SW480 (cell line): ENCODE measurements at regions not wholly inside any gene's neighbourhood (a gene's known extent, or its start where the extent isn't known, plus 50 kb on each side); places are given as distances from the start of the nearest gene placed in this dataset.
A peak's percentile ranks its signal among the peaks of the same experiment; 100 is the strongest.

ENCODE experiments used
- DNase-seq: peaks from one replicate; pipeline ENCODE4 v3.0.0-alpha.2; 2016; ENCODE audit warnings: low spot score

DNA sequence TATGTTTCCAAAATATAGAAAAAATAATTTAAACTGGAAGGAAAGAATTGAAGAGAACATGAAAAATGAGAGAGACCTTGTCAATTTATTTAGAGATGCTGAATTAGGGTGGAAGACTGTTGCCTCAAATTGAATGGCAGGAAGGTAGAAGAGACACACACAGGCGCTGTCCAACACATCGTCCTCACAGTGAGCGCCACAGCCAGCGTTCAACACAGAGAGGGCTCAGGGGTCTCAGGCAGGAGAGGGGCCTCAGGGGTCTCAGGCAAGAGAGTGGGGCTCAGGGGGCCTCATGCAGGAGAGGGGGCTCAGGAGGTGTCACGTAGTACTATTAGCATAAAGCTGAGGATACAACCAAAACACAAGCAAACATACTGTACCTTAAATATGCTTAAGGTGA lies 65.7 kb downstream of the TMEM18 start:
- DNase-seq: no peak

DNA sequence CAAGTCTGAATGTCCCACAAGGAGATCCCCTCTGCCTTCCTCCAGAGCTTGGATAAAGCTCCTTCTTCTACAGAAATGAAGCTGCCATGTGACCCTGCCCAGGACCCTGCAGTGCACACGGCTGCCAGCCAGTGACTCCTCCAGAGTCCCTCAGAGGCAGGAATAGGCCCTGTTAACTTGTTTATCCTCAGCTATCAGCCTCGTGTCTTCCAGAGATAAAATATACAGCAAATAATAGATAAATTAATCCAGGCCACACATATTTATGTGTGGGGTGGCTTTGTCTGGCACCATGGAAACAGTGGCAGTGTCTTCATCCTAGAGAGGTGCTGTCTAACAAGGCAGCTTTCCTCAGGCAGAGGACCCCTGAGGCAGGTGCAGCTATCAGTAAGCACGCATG lies 66.7 kb downstream of the TMEM18 start:
- no peak for DNase-seq

DNA sequence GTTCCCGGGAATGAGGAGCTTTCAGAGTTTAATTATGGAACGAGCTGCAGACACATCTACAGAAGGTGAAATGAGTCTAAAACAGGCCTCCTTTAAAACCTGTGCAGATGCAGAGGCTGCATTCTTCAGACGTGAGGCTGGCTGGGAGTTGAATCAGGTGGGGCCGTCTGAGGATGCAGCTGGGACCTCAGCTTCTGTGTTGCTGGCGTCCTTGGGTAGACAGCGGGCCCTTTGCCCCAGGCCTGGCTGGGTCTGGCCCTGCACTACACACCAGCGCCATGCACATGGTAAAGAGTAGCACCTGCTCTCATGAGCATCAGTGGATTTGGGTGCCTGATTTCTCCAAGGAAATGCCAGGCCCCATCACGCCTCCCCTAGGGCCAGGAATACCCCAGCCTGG lies 67.3 kb downstream of the TMEM18 start:
- DNase-seq: no peak

GRCh38 chr2:609449-609848 lies 67.8 kb downstream of the TMEM18 start:
- DNase-seq: no peak

DNA sequence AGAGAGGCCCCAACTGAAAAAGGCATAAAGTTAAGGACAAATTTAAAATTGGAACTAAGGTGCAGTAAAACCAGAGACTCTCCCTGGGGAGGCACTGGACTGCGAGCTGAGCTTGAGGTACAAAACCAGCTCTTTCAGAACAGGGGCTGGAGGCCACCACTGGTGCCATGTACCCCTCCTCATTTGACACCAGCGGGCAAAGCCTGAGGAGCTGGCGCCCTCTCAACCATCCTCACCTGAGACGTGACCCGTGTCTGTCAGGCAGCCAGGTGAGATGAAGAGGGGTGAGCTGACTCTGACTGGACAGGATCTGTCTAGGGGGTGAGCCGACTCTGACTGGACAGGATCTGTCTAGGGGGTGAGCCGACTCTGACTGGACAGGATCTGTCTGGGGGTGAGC lies 68.5 kb downstream of the TMEM18 start:
- no peak for DNase-seq

DNA sequence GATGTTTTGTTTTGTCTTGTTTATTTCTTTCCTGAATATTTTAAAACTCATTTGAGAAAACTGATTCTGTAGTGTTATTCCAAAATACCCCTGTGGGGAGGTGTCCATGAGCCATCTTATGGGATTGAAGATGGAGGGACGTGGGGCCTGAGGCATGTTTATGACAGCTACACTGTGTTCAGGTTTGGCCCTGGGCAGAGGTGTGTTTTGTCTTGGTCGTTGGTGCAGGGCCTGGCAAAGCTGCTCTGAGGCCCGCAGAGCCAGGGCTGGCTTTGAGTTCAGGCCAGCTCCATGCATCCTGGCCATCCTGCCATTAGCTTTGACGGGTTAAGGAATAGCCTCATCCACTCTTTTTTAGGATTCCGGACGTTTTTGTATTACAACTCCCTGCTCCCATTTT lies 68.9 kb downstream of the TMEM18 start:
- DNase-seq: no peak

DNA sequence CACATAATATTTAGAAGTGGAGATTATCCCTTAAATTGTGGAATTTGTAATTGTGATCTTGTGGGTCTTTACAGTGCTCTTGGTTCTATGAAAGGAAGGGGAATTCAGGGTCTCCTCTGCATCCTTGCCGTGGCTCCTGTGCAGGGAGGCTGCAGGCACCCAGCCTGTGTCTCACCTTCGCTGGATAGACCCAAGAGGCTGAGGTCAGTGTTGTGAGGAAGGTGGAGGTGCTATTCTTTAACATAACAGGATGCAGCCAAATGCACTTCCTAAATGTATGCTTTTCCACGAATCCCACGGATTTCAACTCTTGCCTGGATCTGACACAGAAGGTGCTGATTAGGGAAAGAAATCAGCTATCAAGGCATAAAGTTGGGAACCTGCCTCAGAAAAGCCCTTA lies 69.5 kb downstream of the TMEM18 start:
- no peak for DNase-seq

- DNase-seq: no peak
Observed at GRCh38 chr2:607172-607571, 70.0 kb downstream of the TMEM18 start.

DNA sequence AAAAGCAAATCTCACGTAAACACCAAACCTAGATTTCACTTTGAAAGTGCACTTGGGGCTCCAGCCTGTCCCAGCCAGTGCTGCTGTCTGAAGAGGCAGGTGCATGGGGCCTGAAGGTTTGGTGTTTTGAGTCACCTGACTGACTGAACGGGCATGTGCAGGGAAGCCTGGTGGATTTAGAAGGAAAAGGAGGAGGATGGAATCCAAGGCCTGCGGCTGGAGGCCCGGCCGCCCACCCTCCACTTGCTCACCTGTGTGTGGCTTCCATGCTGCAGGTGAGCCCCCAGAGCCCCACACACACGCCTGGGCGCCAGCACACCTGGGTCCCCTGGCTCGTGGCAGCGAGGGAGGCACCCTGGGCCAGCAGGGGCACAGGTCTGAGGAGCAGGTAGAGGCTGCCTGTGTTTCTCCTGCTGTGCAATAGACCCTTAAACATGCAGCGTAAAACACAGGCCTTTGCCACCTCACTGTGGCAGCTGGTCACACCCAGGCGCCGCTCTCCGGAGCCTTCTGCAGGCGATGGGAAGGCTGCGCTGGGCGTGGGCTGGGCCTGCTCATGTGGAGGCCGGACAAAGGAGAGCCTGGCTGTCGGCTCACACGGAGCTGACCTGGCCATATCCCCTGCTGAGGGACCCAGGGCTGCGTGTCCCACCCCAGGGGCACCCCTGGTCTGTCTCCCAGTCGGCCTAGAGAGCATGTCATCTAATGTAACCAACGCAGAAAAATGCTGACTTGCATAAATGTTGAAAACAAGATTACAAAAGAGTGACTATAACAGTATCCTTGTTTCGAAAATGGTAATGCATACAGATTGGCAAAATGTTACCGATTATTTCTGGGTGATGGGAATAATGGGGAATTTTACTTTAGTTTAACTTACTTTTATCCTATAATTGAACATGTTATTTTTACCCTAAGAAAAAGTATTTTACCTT lies 71.3 kb downstream of the TMEM18 start:
- no peak for DNase-seq

DNA sequence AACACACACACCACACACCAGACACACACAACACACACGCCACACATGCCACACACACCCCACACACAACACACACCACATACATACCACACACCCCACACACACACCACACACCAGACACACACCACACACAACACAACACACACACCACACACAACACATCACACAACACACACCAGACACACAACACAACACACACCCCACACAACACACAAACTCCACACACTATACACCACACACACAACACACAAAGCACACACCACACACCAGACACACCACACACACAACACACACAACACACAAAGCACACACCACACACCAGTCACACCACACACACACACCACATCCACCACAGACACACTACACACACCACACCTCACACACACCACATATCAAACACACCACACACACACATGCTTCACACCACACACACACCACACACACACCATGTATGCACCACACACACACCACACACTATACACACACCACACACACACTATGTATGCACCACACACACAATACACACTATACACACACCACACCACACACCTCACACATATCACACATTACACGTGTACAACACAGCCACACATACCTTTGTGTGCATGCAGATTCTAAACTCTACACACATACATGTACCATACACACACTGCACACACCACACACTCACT lies 72.2 kb downstream of the TMEM18 start:
- no peak for DNase-seq

GRCh38 chr2:604385-604784 lies 72.8 kb downstream of the TMEM18 start:
- DNase-seq: no peak

DNA sequence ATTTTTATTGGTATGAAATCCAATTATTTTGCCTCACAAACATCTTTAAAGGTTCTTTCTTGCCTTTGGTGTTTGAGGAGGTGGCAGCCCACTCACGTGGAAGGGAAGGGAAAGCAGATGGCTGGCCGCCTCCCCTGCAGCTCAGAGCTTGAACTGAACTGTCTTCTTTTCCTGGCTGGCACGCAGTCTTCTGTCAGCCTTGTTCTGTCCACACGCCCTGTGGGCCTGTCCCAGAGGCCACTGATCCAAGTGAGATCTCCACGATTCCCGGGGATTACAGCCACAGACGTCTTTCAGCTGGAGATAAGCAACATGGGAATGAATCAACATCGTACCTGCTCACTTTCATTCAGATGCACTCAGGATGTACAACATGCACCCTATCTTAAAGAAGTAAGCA lies 73.3 kb downstream of the TMEM18 start:
- no peak for DNase-seq

- peak; percentile 9 for DNase-seq
Observed at GRCh38 chr2:603427-603826, 73.8 kb downstream of the TMEM18 start.

DNA sequence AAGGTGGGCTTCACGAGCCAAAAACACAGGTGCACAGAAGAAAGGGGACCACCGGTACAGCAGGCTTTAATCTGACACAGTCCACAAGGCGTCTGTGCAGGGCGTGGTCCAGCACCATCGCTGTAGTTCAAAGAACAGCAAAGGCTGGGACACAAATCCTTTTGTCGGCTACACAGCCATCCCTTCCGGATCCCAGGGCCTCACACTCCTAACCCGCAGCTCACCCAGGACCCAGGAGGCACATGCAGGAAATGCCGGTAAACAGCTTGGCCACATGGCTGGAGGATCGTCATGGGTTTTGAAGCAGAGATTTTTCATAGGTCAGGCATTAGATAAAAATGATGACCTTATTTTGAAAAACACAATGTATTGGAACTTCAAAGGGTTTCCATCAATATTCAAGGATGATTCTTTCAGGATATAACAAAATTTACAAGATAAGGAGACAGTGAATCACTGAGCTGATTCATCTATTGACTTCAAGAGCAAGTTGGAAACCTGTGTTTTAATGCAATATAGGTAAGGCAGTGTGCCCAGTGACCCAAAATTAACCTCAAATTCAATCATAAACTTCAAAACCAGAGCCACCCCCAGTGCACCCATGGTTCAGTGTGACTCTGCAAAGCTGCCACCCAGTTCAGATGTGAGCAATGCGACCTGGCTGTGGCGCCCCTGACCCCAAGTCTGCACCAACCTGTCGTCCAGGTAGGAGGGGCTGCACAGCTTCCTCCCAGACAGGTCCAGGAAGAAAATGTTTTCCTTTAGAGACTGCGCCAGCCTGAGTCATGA lies 74.4 kb downstream of the TMEM18 start:
- peak; percentile 69 for DNase-seq

GRCh38 chr2:601806-602455 lies 75.3 kb downstream of the TMEM18 start:
- no peak for DNase-seq

GRCh38 chr2:601387-601698 lies 75.9 kb downstream of the TMEM18 start:
- no peak for DNase-seq

DNA sequence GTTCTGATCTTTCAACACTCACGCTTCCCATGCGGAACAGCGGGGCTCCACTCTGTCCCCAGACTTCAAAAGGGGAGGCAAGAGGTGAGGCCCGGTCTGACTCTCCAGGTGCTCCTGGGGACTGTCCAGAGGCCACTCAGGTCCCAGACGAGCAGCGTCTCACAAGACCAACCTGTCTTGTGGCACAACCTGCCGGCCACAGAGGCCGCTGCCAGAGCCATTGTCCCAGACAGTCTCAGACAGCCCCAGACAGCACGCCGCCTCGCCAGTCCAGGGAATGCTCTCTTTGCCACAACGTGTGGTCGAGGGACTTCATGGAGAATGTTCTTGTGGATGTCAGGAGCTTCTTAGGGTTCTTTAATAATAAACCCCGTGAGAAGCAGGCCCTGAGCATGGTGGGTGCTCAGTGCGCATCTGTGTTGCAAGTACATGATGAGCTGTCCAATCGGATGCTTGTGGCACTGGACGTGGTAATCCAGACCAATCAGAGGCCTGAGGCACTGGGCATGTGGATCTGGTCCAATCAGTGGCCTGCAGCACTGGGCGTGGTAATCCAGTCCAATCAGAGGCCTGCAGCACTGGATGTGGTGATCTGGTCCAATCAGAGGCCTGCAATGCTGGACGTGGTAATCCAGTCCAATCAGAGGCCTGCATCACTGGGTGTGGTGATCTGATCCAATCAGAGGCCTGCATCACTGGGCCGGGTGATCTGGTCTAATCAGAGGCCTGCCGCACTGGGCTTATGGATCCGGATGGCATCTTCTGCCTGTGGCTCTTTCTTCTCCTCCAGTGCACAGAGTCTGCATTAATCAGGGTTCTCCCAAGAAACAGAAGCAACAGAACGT lies 76.4 kb downstream of the TMEM18 start:
- DNase-seq: no peak

DNA sequence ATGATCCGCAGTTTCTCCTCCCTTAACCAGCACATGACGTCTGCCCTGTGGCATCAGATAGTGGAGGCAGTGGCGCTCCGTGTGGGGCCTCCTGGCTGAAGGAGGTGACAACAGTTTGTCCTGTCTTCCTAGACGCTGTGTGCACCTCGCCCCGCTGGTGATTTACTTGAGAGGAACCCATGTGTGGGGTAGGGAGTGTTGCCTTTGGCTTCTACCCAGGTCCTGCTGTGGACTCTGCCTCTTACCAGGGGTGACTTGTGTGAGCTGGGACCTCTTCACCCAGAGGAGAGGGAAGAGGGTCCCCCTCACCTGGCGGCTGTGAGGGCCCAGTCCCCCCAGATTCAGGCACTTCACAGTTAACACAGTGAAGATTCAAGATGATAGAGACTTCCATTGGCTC lies 77.6 kb downstream of the TMEM18 start:
- no peak for DNase-seq

GRCh38 chr2:598058-598802 lies 79.0 kb downstream of the TMEM18 start:
- no peak for DNase-seq

DNA sequence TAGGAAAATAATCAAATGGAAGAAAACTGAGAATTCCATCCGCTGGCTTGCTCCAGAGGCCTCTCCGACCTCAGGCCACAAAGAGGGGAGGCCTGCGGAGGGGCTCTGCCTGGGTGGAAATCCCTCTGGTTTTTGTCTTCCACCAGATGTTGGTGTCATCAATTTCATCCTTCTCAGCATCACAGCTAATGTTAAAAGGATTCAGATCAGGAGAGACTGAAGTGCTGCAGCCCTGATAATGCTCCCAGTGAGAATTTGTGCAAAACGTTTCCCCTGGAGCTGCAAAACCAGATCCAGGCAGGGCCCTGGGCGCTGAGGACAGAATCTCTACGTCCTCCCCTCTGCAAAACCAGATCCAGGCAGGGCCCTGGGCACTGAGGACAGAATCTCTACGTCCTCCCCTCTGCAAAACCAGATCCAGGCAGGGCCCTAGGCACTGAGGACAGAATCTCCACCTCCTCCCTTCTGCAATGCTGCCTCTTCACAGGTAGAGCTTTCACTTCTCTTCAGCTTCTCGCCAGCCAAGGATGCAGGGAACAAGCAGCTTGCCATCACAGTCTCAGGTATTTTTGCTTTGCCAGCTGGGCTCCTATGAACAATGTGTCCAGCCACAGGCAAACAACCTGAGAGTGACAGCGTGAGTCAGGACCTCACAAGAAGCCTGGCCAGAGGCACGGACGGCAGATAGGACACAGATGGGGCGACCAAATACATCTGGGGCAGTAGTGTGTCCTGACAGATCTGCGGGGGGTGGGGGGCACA lies 81.2 kb downstream of the TMEM18 start:
- DNase-seq: no peak
